ENCODE measurements at regions not wholly inside any gene's neighbourhood (a gene's known extent, or its start where the extent isn't known, plus 50 kb on each side); places are given as distances from the start of the nearest gene placed in this dataset.

- TF ChIP-seq CTCF (IDR thresholded peaks at IDR 0.05; ENCODE audit: low read length), result no peak
- TF ChIP-seq EZH2 (IDR thresholded peaks at IDR 0.05; ENCODE audit: borderline replicate concordance, low read length), result no peak
Measured at GRCh38 chr12:114916541-114916940, 232.6 kb upstream of the TBX3 start.

Measured in OCI-LY1 (cell line).